Gastrocnemius medialis (tissue), 4 donors: ENCODE measurements at regions not wholly inside any gene's neighbourhood (a gene's known extent, or its start where the extent isn't known, plus 50 kb on each side); places are given as distances from the start of the nearest gene placed in this dataset.

Experiments used
- ATAC-seq, 2 donors: fragments of 150-250 bp; one replicate each; pipeline ENCODE4 v1.9.1; 2016
- DNase-seq, 2 donors: peaks; one replicate each; pipeline ENCODE4 v3.0.0-alpha.2; 2019
- H3K27ac ChIP-seq, 4 donors: fragments of 200-600 bp; sonication (generic); 1 replicate in 1 of 4; 2 replicates in 3 of 4; pipeline ENCODE4 v1.5.1; 2016 to 2018; ENCODE audit warnings: mild to moderate bottlenecking in 2 of 4, moderate library complexity in 1 of 4
- H3K27me3 ChIP-seq, 3 donors: fragments of 200-600 bp; sonication (generic) in 2 of 3; 1 replicate in 1 of 3; 2 replicates in 2 of 3; pipeline versions ENCODE4 v1.5.1 to v1.6.0; 2016 to 2019; ENCODE audit warnings: mild to moderate bottlenecking in 1 of 3, moderate library complexity in 1 of 3
- H3K36me3 ChIP-seq, 2 donors: fragments of 200-600 bp; sonication (generic) in 1 of 2; one replicate each; pipeline ENCODE4 v1.5.1; 2017 to 2018
- H3K4me1 ChIP-seq, 2 donors: fragments of 200-600 bp; sonication (generic) in 1 of 2; one replicate each; pipeline ENCODE4 v1.5.1; 2016 to 2017; ENCODE audit warnings: mild to moderate bottlenecking in 2 of 2
- H3K4me3 ChIP-seq, 4 donors: fragments of 200-600 bp; sonication (generic) in 3 of 4; 1 replicate in 1 of 4; 2 replicates in 3 of 4; pipeline ENCODE4 v1.5.1; 2016 to 2019; ENCODE audit warnings: mild to moderate bottlenecking in 2 of 4
- H3K9me3 ChIP-seq, 3 donors: fragments of 200-600 bp; sonication (generic) in 2 of 3; 1 replicate in 1 of 3; 2 replicates in 2 of 3; pipeline ENCODE4 v1.5.1; 2016 to 2019
- CTCF ChIP-seq, 5 experiments: fragments of 450-650 bp in 3 of 5; fragments of 200-600 bp in 2 of 5; sonication (generic) in 2 of 5; IDR thresholded peaks in 4 of 5; conservative IDR thresholded peaks in 1 of 5; 1 replicate in 4 of 5; 2 replicates in 1 of 5; pipeline ENCODE4 v1.5.1; 2016 to 2019; ENCODE audit warnings: antibody characterized with exemption in 5 of 5, mild to moderate bottlenecking in 3 of 5, moderate library complexity in 3 of 5
- POLR2A ChIP-seq, 2 donors: fragments of 450-650 bp; IDR thresholded peaks; one replicate each; pipeline ENCODE4 v1.6.1; 2017; ENCODE audit warnings: antibody characterized with exemption in 2 of 2, mild to moderate bottlenecking in 2 of 2, moderate library complexity in 2 of 2
- in situ Hi-C, 4 donors: fragments of 200-750 bp; cut with MboI; loops; one replicate each; pipeline versions ENCODE4 v1.15.0 to v1.8.0; 2017; ENCODE audit warnings: low sequenced_read_pairs in 4 of 4
- intact Hi-C: fragments of 100-400 bp; cut with DNase I; formaldehyde crosslinking; loops from one replicate; pipeline ENCODE4 v1.15.1; 2023; ENCODE audit warnings: low total_unique reads

DNA sequence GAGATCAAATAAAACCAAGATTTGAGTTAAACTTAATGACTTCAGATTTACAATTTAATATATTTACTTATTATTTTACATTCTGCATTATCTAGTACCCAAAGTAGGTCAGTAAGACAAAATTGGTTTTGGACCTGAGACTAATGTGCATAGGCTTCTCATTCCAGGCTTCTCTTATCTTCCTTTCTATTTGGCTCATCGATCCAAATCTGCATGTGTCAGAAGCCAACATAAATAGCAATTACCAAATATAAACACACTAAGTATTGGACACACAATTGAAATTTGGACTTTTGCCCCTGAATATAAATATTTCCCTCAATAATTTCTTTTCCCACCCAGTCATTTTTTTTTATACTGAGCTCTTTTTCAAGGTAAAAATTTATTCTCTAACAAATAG is 290.6 kb upstream of the ARHGEF26 start:
- ATAC-seq (no peak), DNase-seq (no peak)
- H3K36me3 ChIP-seq = no peaks in the 10 kb centered on the region
- H3K27me3 ChIP-seq = no peaks in the 10 kb centered on the region
- no peaks in the 10 kb centered on the region for H3K9me3 ChIP-seq
- no peak overlapping the region for H3K27ac ChIP-seq
- H3K4me3 ChIP-seq = no peak overlapping the region
- in situ Hi-C loops (no loop called here), intact Hi-C loops (no loop called here)
- no peaks in the 10 kb centered on the region for H3K4me1 ChIP-seq
- TF ChIP-seq CTCF (IDR thresholded peaks at IDR 0.05 in 4 of 5, conservative IDR thresholded peaks at IDR 0.05 in 1 of 5) = no peak
- no peak for TF ChIP-seq POLR2A (IDR thresholded peaks at IDR 0.05)

DNA sequence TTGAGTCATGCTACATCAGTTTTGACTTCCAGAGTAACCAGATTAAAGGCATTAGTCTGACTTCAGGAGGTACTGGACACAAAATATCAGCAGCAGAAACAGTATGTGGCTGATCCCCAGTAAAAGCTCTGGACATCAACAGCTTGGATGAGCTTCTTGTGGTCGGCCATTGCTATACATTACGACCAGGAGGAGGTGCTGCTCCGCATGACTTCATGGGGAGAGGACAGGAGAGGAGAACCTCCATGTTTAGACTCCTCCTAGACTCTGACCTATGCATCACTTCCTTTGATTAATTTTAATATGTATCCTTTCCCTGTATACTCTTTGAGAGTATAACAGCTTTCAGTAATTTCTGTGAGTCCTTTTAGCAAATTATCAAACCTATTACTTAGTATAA is 285.6 kb upstream of the ARHGEF26 start:
- no peak overlapping the region for H3K27ac ChIP-seq
- no peaks in the 10 kb centered on the region for H3K9me3 ChIP-seq
- H3K27me3 ChIP-seq = no peaks in the 10 kb centered on the region
- no peaks in the 10 kb centered on the region for H3K4me1 ChIP-seq
- in situ Hi-C loops (no loop called here), intact Hi-C loops (no loop called here)
- TF ChIP-seq CTCF (IDR thresholded peaks at IDR 0.05 in 4 of 5, conservative IDR thresholded peaks at IDR 0.05 in 1 of 5) (no peak), POLR2A (IDR thresholded peaks at IDR 0.05) (no peak)
- DNase-seq = no peak
- no peak for ATAC-seq
- no peak overlapping the region for H3K4me3 ChIP-seq
- H3K36me3 ChIP-seq = no peaks in the 10 kb centered on the region

DNA sequence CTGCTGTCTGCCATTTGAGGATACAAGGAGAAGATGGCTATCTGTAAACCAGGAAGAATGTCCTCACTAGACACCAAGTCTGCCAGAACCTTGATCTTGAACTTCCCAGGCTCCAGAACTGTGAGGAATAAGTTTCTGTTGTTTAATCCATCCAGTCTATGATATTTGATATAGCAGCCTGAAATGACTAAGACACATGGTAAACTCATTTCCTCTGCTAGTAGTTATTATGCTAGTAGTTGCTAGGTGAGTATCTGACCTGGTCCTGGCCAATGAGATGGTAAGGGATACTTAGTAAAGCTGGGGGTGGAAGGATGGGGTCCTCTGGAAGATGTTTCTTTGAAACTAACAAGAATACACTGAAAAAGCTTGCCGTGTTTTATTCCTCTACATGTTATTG is 280.7 kb upstream of the ARHGEF26 start:
- Histone ChIP-seq H3K4me3 (no peak overlapping the region), H3K27me3 (no peaks in the 10 kb centered on the region), H3K9me3 (no peaks in the 10 kb centered on the region), H3K36me3 (no peaks in the 10 kb centered on the region), H3K27ac (no peak overlapping the region), H3K4me1 (no peaks in the 10 kb centered on the region)
- ATAC-seq = no peak
- DNase-seq = no peak
- TF ChIP-seq POLR2A (IDR thresholded peaks at IDR 0.05) (no peak), CTCF (IDR thresholded peaks at IDR 0.05 in 4 of 5, conservative IDR thresholded peaks at IDR 0.05 in 1 of 5) (no peak)
- in situ Hi-C loops = no loop called here
- intact Hi-C loops = no loop called here

DNA sequence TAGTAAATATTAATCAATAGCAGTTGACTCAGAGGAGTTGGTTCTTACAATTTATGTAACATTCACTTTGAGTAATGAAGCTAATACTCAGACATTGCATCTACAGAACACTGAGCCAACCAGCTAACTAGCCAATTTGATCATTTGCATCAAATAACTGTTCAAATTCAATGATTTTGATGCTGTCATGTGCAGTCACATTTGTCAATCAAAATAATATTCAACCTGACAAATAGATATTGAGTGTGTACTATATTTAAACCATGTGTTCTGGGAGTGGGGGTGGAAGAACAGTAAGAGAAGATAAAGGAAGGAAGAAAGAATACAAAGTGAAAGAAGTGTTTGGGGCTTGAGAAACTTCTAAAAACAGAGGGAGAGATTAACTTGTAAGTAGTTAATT is 277.2 kb upstream of the ARHGEF26 start:
- TF ChIP-seq POLR2A (IDR thresholded peaks at IDR 0.05) (no peak), CTCF (IDR thresholded peaks at IDR 0.05 in 4 of 5, conservative IDR thresholded peaks at IDR 0.05 in 1 of 5) (no peak)
- Histone ChIP-seq H3K27me3 (no peaks in the 10 kb centered on the region), H3K4me1 (no peaks in the 10 kb centered on the region), H3K9me3 (no peaks in the 10 kb centered on the region), H3K4me3 (no peak overlapping the region), H3K27ac (no peak overlapping the region), H3K36me3 (no peaks in the 10 kb centered on the region)
- ATAC-seq (no peak), DNase-seq (no peak)
- intact Hi-C loops (no loop called here), in situ Hi-C loops (no loop called here)

GRCh38 chr3:153845311-153845710 is 275.9 kb upstream of the ARHGEF26 start:
- intact Hi-C loops = no loop called here
- TF ChIP-seq POLR2A (IDR thresholded peaks at IDR 0.05) = no peak
- TF ChIP-seq CTCF (IDR thresholded peaks at IDR 0.05 in 4 of 5, conservative IDR thresholded peaks at IDR 0.05 in 1 of 5) = no peak
- Histone ChIP-seq H3K9me3 (no peaks in the 10 kb centered on the region), H3K4me1 (no peaks in the 10 kb centered on the region), H3K4me3 (no peak overlapping the region), H3K27ac (no peak overlapping the region), H3K36me3 (no peaks in the 10 kb centered on the region), H3K27me3 (no peaks in the 10 kb centered on the region)
- in situ Hi-C loops = no loop called here
- DNase-seq (no peak), ATAC-seq (no peak)
